BLaER1 treated with 17β-estradiol and CSF1 and Interleukin-3, amounts not matched to agents 10 nM and 100 nM (cell line): ENCODE measurements at regions not wholly inside any gene's neighbourhood (a gene's known extent, or its start where the extent isn't known, plus 50 kb on each side); places are given as distances from the start of the nearest gene placed in this dataset.
"Not testable (repeated sequence)": the region's sequence is repeated elsewhere in the genome, so short reads cannot be mapped to it uniquely, and the experiment has no call there.

Experiments used
- H3K27ac ChIP-seq, 11 experiments: shearing (Covaris generic); formaldehyde crosslinking; 2 replicates each; pipeline ENCODE4 v1.8.1; 2022
- H3K27me3 ChIP-seq, 11 experiments: shearing (Covaris generic); formaldehyde crosslinking; 2 replicates each; pipeline ENCODE4 v1.8.1; 2022
- H3K36me3 ChIP-seq, 11 experiments: shearing (Covaris generic); formaldehyde crosslinking; 2 replicates each; pipeline ENCODE4 v1.8.1; 2022
- H3K4me1 ChIP-seq, 10 experiments: shearing (Covaris generic); formaldehyde crosslinking; 2 replicates each; pipeline ENCODE4 v1.8.1; 2022
- H3K4me2 ChIP-seq, 11 experiments: shearing (Covaris generic); formaldehyde crosslinking; 2 replicates each; pipeline ENCODE4 v1.8.1; 2022
- H3K4me3 ChIP-seq, 10 experiments: shearing (Covaris generic); formaldehyde crosslinking; 2 replicates each; pipeline ENCODE4 v1.8.1; 2022
- H3K9ac ChIP-seq, 11 experiments: shearing (Covaris generic); formaldehyde crosslinking; 2 replicates each; pipeline ENCODE4 v1.8.1; 2022
- H3K9me3 ChIP-seq, 11 experiments: shearing (Covaris generic); formaldehyde crosslinking; replicated peaks in 1 of 11; 2 replicates each; pipeline ENCODE4 v1.8.1; 2022
- H4K20me1 ChIP-seq, 11 experiments: shearing (Covaris generic); formaldehyde crosslinking; 2 replicates each; pipeline ENCODE4 v1.8.1; 2022
- Cebpa-rat ChIP-seq, 11 experiments: shearing (Covaris generic); IDR thresholded peaks; 2 replicates each; pipeline ENCODE4 v1.8.1; 2022

GRCh38 chr5:16372493-16372892 lies 93.1 kb downstream of the ZNF622 start:
- no peaks in the 10 kb centered on the region for H3K36me3 ChIP-seq
- TF ChIP-seq Cebpa-rat (IDR thresholded peaks at IDR 0.05) = no peak
- H3K4me2 ChIP-seq = no peak overlapping the region

GRCh38 chr5:16366491-16366890 lies 99.1 kb downstream of the ZNF622 start:
- Histone ChIP-seq H3K4me3 (no peak overlapping the region), H3K9ac (no peak overlapping the region), H3K4me1 (no peaks in the 10 kb centered on the region), H4K20me1 (no peaks in the 10 kb centered on the region), H3K9me3 (no peaks in the 10 kb centered on the region), H3K36me3 (no peaks in the 10 kb centered on the region), H3K4me2 (no peak overlapping the region), H3K27me3 (no peaks in the 10 kb centered on the region), H3K27ac (no peak overlapping the region)
- no peak for TF ChIP-seq Cebpa-rat (IDR thresholded peaks at IDR 0.05)

More at GRCh38 chr5:16372493-16372892, 93.1 kb downstream of the ZNF622 start:
- Histone ChIP-seq H3K4me3 (no peak overlapping the region), H4K20me1 (no peaks in the 10 kb centered on the region), H3K27me3 (no peaks in the 10 kb centered on the region), H3K27ac (no peak overlapping the region), H3K4me1 (no peaks in the 10 kb centered on the region), H3K9me3 (no peaks in the 10 kb centered on the region), H3K9ac (no peak overlapping the region)

- no peak overlapping the region for H3K27ac ChIP-seq
- H3K4me1 ChIP-seq = no peaks in the 10 kb centered on the region
- no peak overlapping the region for H3K4me2 ChIP-seq
- H3K9ac ChIP-seq = no peak overlapping the region
- H3K36me3 ChIP-seq = no peaks in the 10 kb centered on the region
- no peaks in the 10 kb centered on the region for H4K20me1 ChIP-seq
- H3K4me3 ChIP-seq = no peak overlapping the region
- TF ChIP-seq Cebpa-rat (IDR thresholded peaks at IDR 0.05) = no peak
- no peaks in the 10 kb centered on the region for H3K27me3 ChIP-seq
- H3K9me3 ChIP-seq = no peaks in the 10 kb centered on the region
These were observed 100.7 kb downstream of the ZNF622 start for GRCh38 chr5:16364910-16365309.

- not testable (repeated sequence) for H3K4me1 ChIP-seq, H3K9ac ChIP-seq, H3K27ac ChIP-seq, H3K36me3 ChIP-seq, H3K4me3 ChIP-seq, H3K4me2 ChIP-seq, H3K27me3 ChIP-seq, H4K20me1 ChIP-seq
- H3K9me3 ChIP-seq = peaks cover 0 to 27% (median 9%) of the 10 kb centered on the region in 11 experiments; a peak in 10 of 22 replicates
These were observed 112.2 kb downstream of the ZNF622 start for GRCh38 chr5:16353439-16353838.

- Histone ChIP-seq H3K27ac (no peak overlapping the region), H3K4me3 (no peak overlapping the region), H4K20me1 (no peaks in the 10 kb centered on the region), H3K4me2 (no peak overlapping the region), H3K27me3 (no peaks in the 10 kb centered on the region), H3K4me1 (no peaks in the 10 kb centered on the region), H3K9ac (no peak overlapping the region), H3K36me3 (no peaks in the 10 kb centered on the region), H3K9me3 (peaks cover 0 to 23% (median 6%) of the 10 kb centered on the region in 11 experiments; a peak in 7 of 22 replicates)
- TF ChIP-seq Cebpa-rat (IDR thresholded peaks at IDR 0.05) = no peak
These were observed 114.8 kb downstream of the ZNF622 start for GRCh38 chr5:16350816-16351215.

GRCh38 chr5:16346380-16346779 lies 119.2 kb downstream of the ZNF622 start:
- no peak for TF ChIP-seq Cebpa-rat (IDR thresholded peaks at IDR 0.05)
- H3K27ac ChIP-seq = no peak overlapping the region
- H3K27me3 ChIP-seq = no peaks in the 10 kb centered on the region
- H3K9me3 ChIP-seq = peaks cover 0 to 6% (median 0%) of the 10 kb centered on the region in 11 experiments; a peak in 2 of 22 replicates
- no peak overlapping the region for H3K4me3 ChIP-seq
- no peak overlapping the region for H3K4me2 ChIP-seq
- no peaks in the 10 kb centered on the region for H3K36me3 ChIP-seq
- H3K9ac ChIP-seq = no peak overlapping the region
- H3K4me1 ChIP-seq = no peaks in the 10 kb centered on the region
- no peaks in the 10 kb centered on the region for H4K20me1 ChIP-seq

GRCh38 chr5:16345454-16345853 lies 120.1 kb downstream of the ZNF622 start:
- H3K4me2 ChIP-seq = no peak overlapping the region
- no peaks in the 10 kb centered on the region for H3K27me3 ChIP-seq
- H3K9ac ChIP-seq = no peak overlapping the region
- no peaks in the 10 kb centered on the region for H3K36me3 ChIP-seq
- H3K9me3 ChIP-seq = peaks cover 0 to 6% (median 0%) of the 10 kb centered on the region in 11 experiments; a peak in 2 of 22 replicates
- H3K4me3 ChIP-seq = no peak overlapping the region
- TF ChIP-seq Cebpa-rat (IDR thresholded peaks at IDR 0.05) = no peak
- H3K4me1 ChIP-seq = no peaks in the 10 kb centered on the region
- no peaks in the 10 kb centered on the region for H4K20me1 ChIP-seq
- no peak overlapping the region for H3K27ac ChIP-seq

- no peaks in the 10 kb centered on the region for H3K9me3 ChIP-seq
These were observed 139.5 kb downstream of the ZNF622 start for GRCh38 chr5:16326137-16326536.

GRCh38 chr5:16321284-16321683 lies 141.7 kb upstream of the MARCHF11 start:
- Histone ChIP-seq H3K36me3 (no peaks in the 10 kb centered on the region), H3K27me3 (no peaks in the 10 kb centered on the region), H3K4me3 (no peak overlapping the region), H3K9ac (no peak overlapping the region), H3K9me3 (no peaks in the 10 kb centered on the region), H3K4me1 (peaks cover 0 to 18% (median 9%) of the 10 kb centered on the region in 10 experiments; a peak in 14 of 20 replicates), H3K4me2 (peak overlapping the region in 9 of 11 experiments; percentile 4 to 48 (median 35); a peak in 14 of 22 replicates), H4K20me1 (no peaks in the 10 kb centered on the region), H3K27ac (peak overlapping the region in 6 of 11 experiments; percentile 2 to 71 (median 58); a peak in 11 of 22 replicates)
- no peak for TF ChIP-seq Cebpa-rat (IDR thresholded peaks at IDR 0.05)

More at GRCh38 chr5:16326137-16326536, 139.5 kb downstream of the ZNF622 start:
- peaks cover 0 to 16% (median 8%) of the 10 kb centered on the region in 10 experiments; a peak in 14 of 20 replicates for H3K4me1 ChIP-seq
- H4K20me1 ChIP-seq = no peaks in the 10 kb centered on the region
- TF ChIP-seq Cebpa-rat (IDR thresholded peaks at IDR 0.05) = no peak
- H3K27ac ChIP-seq = no peak overlapping the region
- H3K4me2 ChIP-seq = no peak overlapping the region
- H3K9ac ChIP-seq = no peak overlapping the region
- no peak overlapping the region for H3K4me3 ChIP-seq
- no peaks in the 10 kb centered on the region for H3K36me3 ChIP-seq
- no peaks in the 10 kb centered on the region for H3K27me3 ChIP-seq

GRCh38 chr5:16315501-16315900 lies 135.9 kb upstream of the MARCHF11 start:
- no peak overlapping the region for H3K4me3 ChIP-seq
- H4K20me1 ChIP-seq = no peaks in the 10 kb centered on the region
- no peak for TF ChIP-seq Cebpa-rat (IDR thresholded peaks at IDR 0.05)
- no peak overlapping the region for H3K4me2 ChIP-seq
- H3K9ac ChIP-seq = no peak overlapping the region
- H3K27ac ChIP-seq = no peak overlapping the region
- H3K4me1 ChIP-seq = no peaks in the 10 kb centered on the region
- no peaks in the 10 kb centered on the region for H3K27me3 ChIP-seq
- no peaks in the 10 kb centered on the region for H3K36me3 ChIP-seq
- H3K9me3 ChIP-seq = peaks cover 0 to 9% (median 0%) of the 10 kb centered on the region in 11 experiments; a peak in 3 of 22 replicates
